ENCODE measurements at regions not wholly inside any gene's neighbourhood (a gene's known extent, or its start where the extent isn't known, plus 50 kb on each side); places are given as distances from the start of the nearest gene placed in this dataset.

DNA sequence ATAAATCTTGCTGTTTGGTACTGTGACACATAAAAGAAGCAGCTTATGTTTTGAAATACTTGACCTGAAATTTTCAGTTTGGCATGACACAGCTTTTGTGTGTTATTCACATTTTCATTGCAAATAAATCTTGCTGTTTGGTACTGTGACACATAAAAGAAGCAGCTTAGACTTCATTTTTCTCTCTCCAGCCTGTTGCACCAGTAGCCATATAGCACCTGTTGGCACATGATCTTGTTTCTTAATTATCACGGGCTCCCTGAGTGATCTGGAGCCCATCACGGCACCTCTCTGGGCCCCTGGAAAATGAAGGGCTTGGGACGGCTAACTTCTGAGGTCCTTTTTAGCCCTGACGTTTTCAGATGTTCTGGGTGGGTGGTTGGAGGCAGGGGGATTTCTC, 77.4 kb upstream of the SLCO3A1 start:
- TF ChIP-seq, protein P1, sequence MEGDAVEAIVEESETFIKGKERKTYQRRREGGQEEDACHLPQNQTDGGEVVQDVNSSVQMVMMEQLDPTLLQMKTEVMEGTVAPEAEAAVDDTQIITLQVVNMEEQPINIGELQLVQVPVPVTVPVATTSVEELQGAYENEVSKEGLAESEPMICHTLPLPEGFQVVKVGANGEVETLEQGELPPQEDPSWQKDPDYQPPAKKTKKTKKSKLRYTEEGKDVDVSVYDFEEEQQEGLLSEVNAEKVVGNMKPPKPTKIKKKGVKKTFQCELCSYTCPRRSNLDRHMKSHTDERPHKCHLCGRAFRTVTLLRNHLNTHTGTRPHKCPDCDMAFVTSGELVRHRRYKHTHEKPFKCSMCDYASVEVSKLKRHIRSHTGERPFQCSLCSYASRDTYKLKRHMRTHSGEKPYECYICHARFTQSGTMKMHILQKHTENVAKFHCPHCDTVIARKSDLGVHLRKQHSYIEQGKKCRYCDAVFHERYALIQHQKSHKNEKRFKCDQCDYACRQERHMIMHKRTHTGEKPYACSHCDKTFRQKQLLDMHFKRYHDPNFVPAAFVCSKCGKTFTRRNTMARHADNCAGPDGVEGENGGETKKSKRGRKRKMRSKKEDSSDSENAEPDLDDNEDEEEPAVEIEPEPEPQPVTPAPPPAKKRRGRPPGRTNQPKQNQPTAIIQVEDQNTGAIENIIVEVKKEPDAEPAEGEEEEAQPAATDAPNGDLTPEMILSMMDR (optimal IDR thresholded peaks at IDR 0.05 in 1 of 3, IDR thresholded peaks at IDR 0.05 in 1 of 3, conservative IDR thresholded peaks at IDR 0.05 in 1 of 3; ENCODE audit: extremely low read depth in 1 of 3, insufficient read depth in 2 of 3, low read length in 3 of 3) = no peak
- TF ChIP-seq EZH2 (IDR thresholded peaks at IDR 0.05; ENCODE audit: low read length) = no peak

Measured in keratinocyte (primary cell).